ENCODE measurements at regions not wholly inside any gene's neighbourhood (a gene's known extent, or its start where the extent isn't known, plus 50 kb on each side); places are given as distances from the start of the nearest gene placed in this dataset.

DNA sequence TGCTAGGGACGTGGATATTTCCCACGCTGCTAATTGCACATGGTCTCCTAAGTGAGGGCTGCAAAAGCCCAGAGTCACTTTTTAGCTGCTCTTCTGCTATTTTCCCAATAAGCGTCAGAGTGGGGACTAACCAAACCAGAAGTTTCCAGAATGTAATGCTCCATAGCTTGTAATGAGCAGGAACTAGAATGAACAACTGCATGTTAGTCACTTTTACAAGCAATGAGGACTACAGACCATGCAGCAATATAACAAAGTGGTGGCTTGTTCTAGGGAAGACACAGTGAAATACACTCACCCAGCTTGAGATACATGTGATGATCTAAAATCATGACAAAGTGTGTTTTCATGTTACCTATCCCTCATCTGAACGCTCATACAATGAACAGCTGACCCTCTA, 314.1 kb upstream of the SGK1 start:
- TF ChIP-seq, protein P1, sequence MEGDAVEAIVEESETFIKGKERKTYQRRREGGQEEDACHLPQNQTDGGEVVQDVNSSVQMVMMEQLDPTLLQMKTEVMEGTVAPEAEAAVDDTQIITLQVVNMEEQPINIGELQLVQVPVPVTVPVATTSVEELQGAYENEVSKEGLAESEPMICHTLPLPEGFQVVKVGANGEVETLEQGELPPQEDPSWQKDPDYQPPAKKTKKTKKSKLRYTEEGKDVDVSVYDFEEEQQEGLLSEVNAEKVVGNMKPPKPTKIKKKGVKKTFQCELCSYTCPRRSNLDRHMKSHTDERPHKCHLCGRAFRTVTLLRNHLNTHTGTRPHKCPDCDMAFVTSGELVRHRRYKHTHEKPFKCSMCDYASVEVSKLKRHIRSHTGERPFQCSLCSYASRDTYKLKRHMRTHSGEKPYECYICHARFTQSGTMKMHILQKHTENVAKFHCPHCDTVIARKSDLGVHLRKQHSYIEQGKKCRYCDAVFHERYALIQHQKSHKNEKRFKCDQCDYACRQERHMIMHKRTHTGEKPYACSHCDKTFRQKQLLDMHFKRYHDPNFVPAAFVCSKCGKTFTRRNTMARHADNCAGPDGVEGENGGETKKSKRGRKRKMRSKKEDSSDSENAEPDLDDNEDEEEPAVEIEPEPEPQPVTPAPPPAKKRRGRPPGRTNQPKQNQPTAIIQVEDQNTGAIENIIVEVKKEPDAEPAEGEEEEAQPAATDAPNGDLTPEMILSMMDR (IDR thresholded peaks at IDR 0.05; ENCODE audit: low read depth, low read length, poor library complexity, severe bottlenecking): no peak
- no peak for TF ChIP-seq EZH2phosphoT487 (IDR thresholded peaks at IDR 0.05; ENCODE audit: borderline replicate concordance, low read length)
- Histone ChIP-seq H3K9me3 (ENCODE audit: control insufficient read depth, insufficient read depth, low read length) (no peaks in the 10 kb centered on the region), H3K4me1 (ENCODE audit: control insufficient read depth, low read length) (peaks cover 24% of the 10 kb centered on the region), H3K79me2 (ENCODE audit: control insufficient read depth, low read length) (no peaks in the 10 kb centered on the region), H3K36me3 (ENCODE audit: control insufficient read depth, low read length) (no peaks in the 10 kb centered on the region), H3K4me3 (ENCODE audit: low read length) (no peak overlapping the region), H3F3A (ENCODE audit: control insufficient read depth, insufficient read depth) (no peaks in the 10 kb centered on the region), H3K27ac (ENCODE audit: low read depth, low read length) (no peak overlapping the region), H3K9me2 (replicated peaks; ENCODE audit: control insufficient read depth, low read length) (no peaks in the 10 kb centered on the region), H3K27me3 (ENCODE audit: control insufficient read depth, low read length) (peaks cover 6% of the 10 kb centered on the region), H3K4me2 (ENCODE audit: low read length) (no peak overlapping the region), H4K20me1 (ENCODE audit: control insufficient read depth, insufficient read depth, low read depth, low read length) (no peaks in the 10 kb centered on the region)

DNA sequence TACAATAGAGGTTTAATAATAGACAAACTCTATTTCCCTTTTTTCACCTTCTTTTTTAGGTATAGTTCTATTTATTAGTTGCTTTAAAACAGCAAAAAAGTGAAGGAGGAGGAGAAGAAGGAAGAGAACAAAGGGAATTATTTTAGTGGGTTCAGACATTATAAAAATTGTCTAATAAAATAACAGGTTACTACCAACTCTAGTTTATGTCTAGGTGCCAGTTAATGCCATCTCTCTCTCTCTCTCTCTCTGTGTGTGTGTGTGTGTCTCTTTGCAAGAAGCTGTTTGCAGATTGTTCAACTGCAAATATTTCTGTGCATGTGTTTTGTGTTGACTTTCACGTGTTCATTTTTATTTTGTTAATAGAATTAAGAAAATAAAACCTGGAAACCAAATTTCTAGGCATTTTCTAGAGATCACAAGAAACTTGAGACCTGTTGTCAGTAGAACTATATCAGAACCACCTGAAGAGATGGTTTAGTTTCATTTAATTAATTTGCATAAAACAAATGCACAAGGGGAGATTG, 313.5 kb upstream of the SGK1 start:
- Histone ChIP-seq H3K4me3 (ENCODE audit: low read length) (no peak overlapping the region), H3K27ac (ENCODE audit: low read depth, low read length) (no peak overlapping the region), H3K27me3 (ENCODE audit: control insufficient read depth, low read length) (peaks cover 6% of the 10 kb centered on the region), H3K9me3 (ENCODE audit: control insufficient read depth, insufficient read depth, low read length) (no peaks in the 10 kb centered on the region), H4K20me1 (ENCODE audit: control insufficient read depth, insufficient read depth, low read depth, low read length) (no peaks in the 10 kb centered on the region), H3K9me2 (replicated peaks; ENCODE audit: control insufficient read depth, low read length) (no peaks in the 10 kb centered on the region), H3K79me2 (ENCODE audit: control insufficient read depth, low read length) (no peaks in the 10 kb centered on the region), H3K36me3 (ENCODE audit: control insufficient read depth, low read length) (no peaks in the 10 kb centered on the region), H3K4me1 (ENCODE audit: control insufficient read depth, low read length) (peaks cover 22% of the 10 kb centered on the region), H3F3A (ENCODE audit: control insufficient read depth, insufficient read depth) (no peaks in the 10 kb centered on the region), H3K4me2 (ENCODE audit: low read length) (no peak overlapping the region)
- TF ChIP-seq, protein P1 (IDR thresholded peaks at IDR 0.05; ENCODE audit: low read depth, low read length, poor library complexity, severe bottlenecking): no peak
- no peak for TF ChIP-seq EZH2phosphoT487 (IDR thresholded peaks at IDR 0.05; ENCODE audit: borderline replicate concordance, low read length)

DNA sequence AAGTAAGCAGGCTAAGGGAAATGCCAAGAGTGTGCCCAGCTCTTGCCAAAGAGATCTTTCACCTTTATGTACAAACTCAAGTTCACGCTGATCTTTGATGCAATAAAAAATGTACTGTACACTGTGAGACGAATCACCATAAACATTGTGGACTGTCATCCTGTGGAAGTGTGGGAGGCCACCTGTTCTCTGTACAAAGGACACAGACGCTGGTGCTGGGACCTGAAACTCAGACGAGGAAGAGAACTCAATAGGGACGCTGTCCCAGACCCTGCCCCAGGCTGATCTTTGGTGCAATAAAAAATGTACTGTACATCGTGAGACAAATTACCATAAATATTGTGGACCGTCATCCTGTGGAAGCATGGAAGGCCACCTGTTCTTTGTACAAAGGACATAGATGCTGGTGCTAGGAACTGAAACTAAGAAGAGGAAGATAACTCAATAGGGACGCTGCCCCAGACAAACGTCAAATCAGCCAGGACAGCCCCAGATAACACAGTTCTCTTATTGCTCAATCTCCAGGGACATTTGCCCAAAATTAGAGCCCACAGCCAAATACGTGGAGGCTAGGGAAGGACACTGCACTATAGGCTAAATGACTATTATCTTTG, 312.7 kb upstream of the SGK1 start:
- peaks cover 19% of the 10 kb centered on the region for H3K4me1 ChIP-seq (ENCODE audit: control insufficient read depth, low read length)
- no peaks in the 10 kb centered on the region for H3K9me2 ChIP-seq (replicated peaks; ENCODE audit: control insufficient read depth, low read length)
- no peaks in the 10 kb centered on the region for H4K20me1 ChIP-seq (ENCODE audit: control insufficient read depth, insufficient read depth, low read depth, low read length)
- H3K27me3 ChIP-seq (ENCODE audit: control insufficient read depth, low read length): peaks cover 6% of the 10 kb centered on the region
- no peak for TF ChIP-seq EZH2phosphoT487 (IDR thresholded peaks at IDR 0.05; ENCODE audit: borderline replicate concordance, low read length)
- TF ChIP-seq, protein P1 (IDR thresholded peaks at IDR 0.05; ENCODE audit: low read depth, low read length, poor library complexity, severe bottlenecking): no peak
- H3K27ac ChIP-seq (ENCODE audit: low read depth, low read length): no peak overlapping the region
- peak overlapping the region; percentile 9 for H3K4me2 ChIP-seq (ENCODE audit: low read length)
- no peaks in the 10 kb centered on the region for H3F3A ChIP-seq (ENCODE audit: control insufficient read depth, insufficient read depth)
- no peak overlapping the region for H3K4me3 ChIP-seq (ENCODE audit: low read length)
- H3K9me3 ChIP-seq (ENCODE audit: control insufficient read depth, insufficient read depth, low read length): no peaks in the 10 kb centered on the region
- H3K79me2 ChIP-seq (ENCODE audit: control insufficient read depth, low read length): no peaks in the 10 kb centered on the region
- no peaks in the 10 kb centered on the region for H3K36me3 ChIP-seq (ENCODE audit: control insufficient read depth, low read length)

All from DOHH2 (cell line).